IPS-NIHi7 (cell line): ENCODE measurements at regions not wholly inside any gene's neighbourhood (a gene's known extent, or its start where the extent isn't known, plus 50 kb on each side); places are given as distances from the start of the nearest gene placed in this dataset.

Experiments
- DNase-seq: peaks from one replicate; pipeline ENCODE4 v3.0.0; 2012; ENCODE audit warnings: mixed read lengths; ENCODE audit errors: extremely low spot score

GRCh38 chr11:8323161-8323935 lies 59.7 kb upstream of the LMO1 start:
- DNase-seq, result no peak

GRCh38 chr11:8321876-8322275 lies 58.2 kb upstream of the LMO1 start:
- DNase-seq, result no peak

GRCh38 chr11:8320076-8320475 lies 56.4 kb upstream of the LMO1 start:
- DNase-seq, result no peak

- DNase-seq, result peak; percentile 89
Measured at GRCh38 chr11:8318536-8318935, 54.9 kb upstream of the LMO1 start.

GRCh38 chr11:8317159-8317558 lies 53.5 kb upstream of the LMO1 start:
- DNase-seq, result no peak

- no peak for DNase-seq
Measured at GRCh38 chr11:8315954-8316353, 52.3 kb upstream of the LMO1 start.

GRCh38 chr11:8315463-8315862 lies 51.8 kb upstream of the LMO1 start:
- DNase-seq, result no peak

GRCh38 chr11:8314916-8315315 lies 51.2 kb upstream of the LMO1 start:
- no peak for DNase-seq

- DNase-seq, result no peak
Measured at GRCh38 chr11:8313504-8314090, 49.9 kb upstream of the LMO1 start.
